Small intestine (tissue), 7 donors: ENCODE measurements at regions not wholly inside any gene's neighbourhood (a gene's known extent, or its start where the extent isn't known, plus 50 kb on each side); places are given as distances from the start of the nearest gene placed in this dataset.

Source experiments
- DNase-seq, 2 donors: peaks; one replicate each; pipeline versions ENCODE4 v3.0.0 to v3.0.0-alpha.2; 2013
- FAIRE-seq: peaks from 2 replicates; lab custom pipeline; 2012; peaks lifted over from hg19 to GRCh38; lab: Jason Lieb, UNC
- H3K27ac ChIP-seq, 3 donors: one replicate each; pipeline ENCODE4 v1.5.1; 2013; ENCODE audit warnings: low read length in 2 of 3, mild to moderate bottlenecking in 2 of 3, control low read depth in 1 of 3, inconsistent platforms in 1 of 3, low read depth in 1 of 3, moderate library complexity in 1 of 3
- H3K27me3 ChIP-seq, 3 donors: one replicate each; pipeline ENCODE4 v1.6.1; 2013; ENCODE audit warnings: low read length in 3 of 3, inconsistent platforms in 1 of 3; ENCODE audit not compliant: control insufficient read depth in 3 of 3, insufficient read depth in 3 of 3
- H3K36me3 ChIP-seq, 3 donors: one replicate each; pipeline ENCODE4 v1.6.1; 2013; ENCODE audit warnings: low read length in 3 of 3, inconsistent platforms in 1 of 3, low read depth in 1 of 3, mild to moderate bottlenecking in 1 of 3, moderate library complexity in 1 of 3; ENCODE audit not compliant: control insufficient read depth in 3 of 3, insufficient read depth in 2 of 3
- H3K4me1 ChIP-seq, 3 donors: one replicate each; pipeline ENCODE4 v1.6.1; 2013; ENCODE audit warnings: low read length in 2 of 3, inconsistent platforms in 1 of 3, low read depth in 1 of 3, mild to moderate bottlenecking in 1 of 3, moderate library complexity in 1 of 3; ENCODE audit not compliant: control insufficient read depth in 3 of 3, insufficient read depth in 2 of 3
- H3K4me3 ChIP-seq, 3 donors: one replicate each; pipeline ENCODE4 v1.5.1; 2013; ENCODE audit warnings: low read length in 3 of 3, control low read depth in 1 of 3, inconsistent platforms in 1 of 3, low read depth in 1 of 3, mild to moderate bottlenecking in 1 of 3, moderate library complexity in 1 of 3
- H3K9me3 ChIP-seq, 2 donors: one replicate each; pipeline ENCODE4 v1.6.1; 2013; ENCODE audit warnings: low read depth in 1 of 2, low read length in 1 of 2; ENCODE audit not compliant: control insufficient read depth in 2 of 2, insufficient read depth in 1 of 2
- WGBS, 3 donors: extraction: QIAGEN DNeasy Blood & Tissue Kit; methylation state at CpG; one replicate each; pipeline ENCODE4 v1.1.7; 2013; 5-methylcytosine and 5-hydroxymethylcytosine counted together
- donor health status: healthy with polysubstance abuse.
- donor health status: control.
- donor health status: control.
- donor health status: Bipolar disorder and iron deficiency.
- donor health status: healthy.

DNA sequence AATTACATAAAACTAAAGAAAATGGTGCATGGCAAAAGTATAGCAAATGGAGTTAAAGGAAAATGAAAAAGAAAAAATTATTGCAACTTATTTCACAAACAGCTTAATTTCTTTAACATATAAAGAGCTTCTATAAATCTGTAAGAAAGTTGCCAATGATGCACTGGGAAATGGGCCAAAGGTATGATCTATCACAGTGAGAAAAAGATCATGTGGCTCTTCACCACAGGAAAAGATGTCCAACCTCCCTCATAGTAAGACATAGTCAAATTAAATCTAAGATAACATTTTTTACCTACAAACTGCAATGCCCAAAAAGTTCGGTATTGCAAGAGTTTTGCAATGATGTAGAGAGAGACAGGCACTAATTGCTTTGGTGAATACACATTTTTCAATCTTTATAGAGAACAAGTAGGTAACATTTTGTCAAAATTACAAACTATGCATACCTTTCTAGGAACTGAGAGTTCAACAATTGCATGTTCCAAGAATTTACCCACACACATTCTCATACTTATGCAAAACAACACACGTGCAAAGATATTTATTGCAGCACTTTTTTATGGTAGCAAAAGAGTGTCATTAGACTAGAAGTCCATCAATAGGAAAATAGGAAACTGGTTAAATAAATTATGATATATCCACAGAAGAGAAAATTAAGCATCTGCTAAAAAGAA lies 372.6 kb downstream of the QKI start:
- no peaks in the 10 kb centered on the region for H3K9me3 ChIP-seq
- H3K27me3 ChIP-seq, result no peaks in the 10 kb centered on the region
- H3K4me3 ChIP-seq, result no peak overlapping the region
- WGBS, 3 donors, result 57 to 60% (median 58%) methylated on average over 2 of the region's 2 CpGs
- no peaks in the 10 kb centered on the region for H3K4me1 ChIP-seq
- no peak for FAIRE-seq
- no peaks in the 10 kb centered on the region for H3K36me3 ChIP-seq
- no peak overlapping the region for H3K27ac ChIP-seq
- no peak for DNase-seq

DNA sequence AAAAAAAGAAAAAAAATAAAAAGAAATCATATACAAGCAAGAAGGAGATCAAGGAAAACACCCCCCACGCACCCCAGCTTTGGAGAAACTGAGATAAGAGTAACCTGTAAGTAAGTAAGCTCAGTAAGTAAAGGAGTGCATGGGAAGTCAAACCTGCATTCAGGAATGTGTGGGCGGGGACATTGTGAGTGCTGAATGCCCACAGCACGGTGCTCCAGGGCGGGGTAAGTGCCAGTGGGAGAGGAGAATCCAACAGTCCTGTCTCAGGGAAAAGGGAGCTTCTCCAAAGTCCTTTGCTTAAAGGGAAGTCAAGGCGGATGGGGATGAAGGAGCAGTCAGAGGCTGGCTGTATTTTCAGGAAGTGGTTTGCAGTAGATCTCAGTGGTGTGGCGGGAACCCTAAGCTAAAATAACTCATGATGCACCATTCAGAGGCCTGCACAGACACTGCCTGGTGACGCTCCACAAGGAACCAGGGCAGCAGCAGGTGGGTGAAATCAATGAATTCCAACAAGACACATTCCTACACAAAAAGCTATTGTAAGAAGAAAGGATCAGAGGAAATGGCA lies 368.0 kb downstream of the QKI start:
- H3K27ac ChIP-seq, result no peak overlapping the region
- H3K4me3 ChIP-seq, result no peak overlapping the region
- 60 to 67% (median 61%) methylated on average over 7 of the region's 7 CpGs for WGBS, 3 donors
- no peaks in the 10 kb centered on the region for H3K9me3 ChIP-seq
- DNase-seq (no peak), FAIRE-seq (no peak)
- H3K4me1 ChIP-seq, result no peaks in the 10 kb centered on the region
- H3K36me3 ChIP-seq, result no peaks in the 10 kb centered on the region
- no peaks in the 10 kb centered on the region for H3K27me3 ChIP-seq

DNA sequence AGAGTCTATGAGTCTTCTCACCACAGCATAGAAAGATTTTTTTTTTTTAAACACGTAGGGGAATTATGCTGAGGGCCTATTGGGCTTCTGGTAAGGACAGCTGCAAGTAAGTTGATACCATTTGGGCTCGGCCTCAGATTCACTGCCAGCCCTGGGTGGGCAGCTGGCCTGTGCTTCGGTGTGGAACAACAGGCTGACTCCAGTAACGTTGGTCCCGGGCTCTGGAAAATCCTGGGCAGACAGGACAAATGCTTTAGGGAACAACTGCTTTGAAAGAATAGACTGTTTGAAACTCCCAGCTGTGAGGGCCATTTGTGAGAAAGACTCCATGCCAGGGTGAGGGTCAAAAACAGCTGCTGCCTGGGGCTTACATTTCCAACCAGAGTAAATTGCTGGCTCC lies 366.5 kb downstream of the QKI start:
- no peak for FAIRE-seq
- Histone ChIP-seq H3K4me3 (no peak overlapping the region), H3K27ac (no peak overlapping the region), H3K36me3 (no peaks in the 10 kb centered on the region), H3K9me3 (no peaks in the 10 kb centered on the region), H3K4me1 (no peaks in the 10 kb centered on the region), H3K27me3 (no peaks in the 10 kb centered on the region)
- no peak for DNase-seq
- WGBS, 3 donors, result 65 to 77% (median 68%) methylated on average over 5 of the region's 5 CpGs

DNA sequence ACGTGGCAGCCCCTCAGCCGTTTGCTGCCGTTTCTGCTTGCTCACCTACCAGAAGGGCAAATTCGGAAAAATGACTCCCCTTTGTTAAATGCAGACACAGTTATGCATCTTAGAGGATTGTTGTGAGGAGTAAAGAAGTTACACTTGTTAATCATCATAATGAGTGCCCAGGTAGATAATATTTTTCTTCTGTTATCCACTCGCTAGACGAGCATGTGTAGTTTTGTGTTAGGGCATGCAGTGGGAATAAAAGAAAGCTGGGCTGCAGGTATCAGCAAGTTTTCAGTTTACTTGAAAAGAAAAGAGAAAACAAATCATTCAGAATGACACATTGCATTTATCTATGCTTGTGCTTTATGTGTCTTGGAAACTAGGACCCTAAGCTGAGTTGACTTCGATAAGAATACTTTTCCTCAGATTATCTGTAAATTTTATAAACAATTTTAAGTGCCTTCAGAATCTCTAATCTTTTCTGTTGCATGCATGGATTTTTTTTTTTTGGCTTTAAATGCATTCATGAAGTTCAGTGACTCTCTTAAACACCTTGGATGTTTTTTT lies 365.3 kb downstream of the QKI start:
- DNase-seq, result no peak
- no peak overlapping the region for H3K27ac ChIP-seq
- no peaks in the 10 kb centered on the region for H3K27me3 ChIP-seq
- no peaks in the 10 kb centered on the region for H3K9me3 ChIP-seq
- no peaks in the 10 kb centered on the region for H3K4me1 ChIP-seq
- no peak overlapping the region for H3K4me3 ChIP-seq
- no peaks in the 10 kb centered on the region for H3K36me3 ChIP-seq
- FAIRE-seq, result no peak
- WGBS, 3 donors, result 78 to 86% (median 84%) methylated on average over 7 of the region's 7 CpGs

DNA sequence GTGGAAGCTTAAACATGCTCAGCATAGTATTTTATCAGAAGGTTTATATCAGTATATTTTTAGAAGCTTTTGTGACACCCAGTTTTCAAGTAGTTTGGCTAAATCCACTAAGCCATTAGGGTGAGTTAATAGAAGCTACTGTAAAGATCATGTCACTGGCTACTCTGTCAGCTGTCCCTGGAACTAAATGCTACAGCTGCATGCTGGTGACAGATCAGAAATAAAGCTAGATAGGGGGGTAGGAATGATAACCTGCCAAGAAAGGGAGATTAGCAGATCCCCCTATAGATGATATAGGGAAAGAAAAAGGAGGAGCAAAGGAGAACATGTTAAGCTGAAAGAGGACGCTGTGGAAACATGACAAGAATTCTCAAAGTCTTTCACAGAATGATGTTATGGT lies 363.2 kb downstream of the QKI start:
- FAIRE-seq (no peak), DNase-seq (no peak)
- H3K4me3 ChIP-seq, result no peak overlapping the region

DNA sequence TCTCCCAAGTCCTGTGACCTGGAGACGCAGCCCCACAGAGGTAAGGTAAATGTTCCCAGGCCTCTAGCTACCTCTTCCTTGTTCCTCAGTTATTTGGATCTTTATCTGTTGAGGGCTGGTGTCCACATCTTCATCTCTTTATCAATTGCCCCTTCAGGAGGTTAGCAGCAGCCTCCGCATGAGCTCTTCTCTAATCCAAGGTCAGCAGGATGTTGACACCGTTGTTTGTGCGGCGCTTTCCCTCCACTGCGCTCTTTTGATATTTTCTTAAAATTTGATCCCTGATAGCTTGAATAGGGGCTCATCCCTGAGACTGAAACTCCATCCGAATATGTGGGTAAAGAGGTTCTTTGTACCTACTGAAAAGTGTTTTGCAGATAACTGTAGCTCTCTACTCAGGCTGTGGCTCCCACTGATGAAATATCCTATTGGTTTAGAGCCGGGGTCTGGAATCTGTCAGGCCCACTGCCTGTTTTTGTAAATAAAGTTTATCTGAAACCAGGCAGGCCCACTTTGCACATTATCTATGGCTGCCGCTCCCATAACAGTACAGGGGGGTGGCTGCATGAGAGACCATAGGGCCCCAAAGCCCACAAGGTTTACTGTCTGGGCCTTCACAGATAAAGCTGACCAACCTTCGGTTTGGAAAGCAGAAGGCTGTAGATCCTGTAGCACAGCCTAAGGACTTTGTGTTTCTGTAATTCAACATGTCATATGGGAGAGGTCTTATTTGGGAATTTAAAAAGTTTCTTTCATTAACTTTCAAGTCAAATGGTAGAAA lies 362.6 kb downstream of the QKI start:
- Histone ChIP-seq H3K4me1 (no peaks in the 10 kb centered on the region), H3K27ac (no peak overlapping the region), H3K27me3 (no peaks in the 10 kb centered on the region), H3K36me3 (no peaks in the 10 kb centered on the region), H3K4me3 (no peak overlapping the region), H3K9me3 (no peaks in the 10 kb centered on the region)
- DNase-seq, result no peak
- 74 to 87% (median 76%) methylated on average over 10 of the region's 10 CpGs for WGBS, 3 donors
- FAIRE-seq, result no peak

More for the DNA sequence above, 363.2 kb downstream of the QKI start:
- no peaks in the 10 kb centered on the region for H3K4me1 ChIP-seq
- no peaks in the 10 kb centered on the region for H3K36me3 ChIP-seq
- H3K27me3 ChIP-seq, result no peaks in the 10 kb centered on the region
- 66 to 86% (median 71%) methylated on average over 1 of the region's 1 CpG for WGBS, 3 donors
- no peak overlapping the region for H3K27ac ChIP-seq
- H3K9me3 ChIP-seq, result no peaks in the 10 kb centered on the region

DNA sequence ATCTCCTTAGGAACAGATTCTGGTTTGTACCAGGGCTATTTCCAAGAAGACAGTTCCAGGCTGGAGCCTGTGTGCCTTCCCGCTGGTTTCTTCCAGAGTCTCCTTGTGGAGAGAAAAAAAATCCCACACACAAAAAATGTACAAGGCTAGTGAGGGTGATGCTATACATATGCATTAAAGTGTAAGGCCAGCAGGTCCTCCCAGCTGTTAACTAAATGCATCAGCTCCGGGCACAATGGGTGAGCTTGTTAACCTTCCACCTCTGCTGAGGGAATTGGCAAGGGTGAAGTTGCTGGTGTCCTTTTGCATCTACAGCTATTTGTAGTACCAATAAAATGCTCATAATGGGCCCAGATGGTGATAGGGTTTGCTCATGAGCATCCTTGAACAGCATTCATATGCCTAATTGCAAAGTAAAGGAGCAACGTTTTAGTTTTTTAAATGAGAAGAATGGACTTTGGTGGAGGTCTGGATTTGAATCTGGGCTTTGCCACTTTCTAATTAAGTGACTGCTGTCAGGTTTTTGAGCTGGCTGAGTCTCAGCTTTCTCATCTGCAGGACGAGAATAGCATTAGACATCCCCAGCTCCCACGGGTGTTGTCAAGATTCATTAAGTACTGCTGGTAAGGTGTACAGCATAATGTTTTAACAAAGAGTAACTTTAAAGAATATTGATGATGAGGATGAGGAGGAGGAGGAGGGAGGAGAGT lies 361.8 kb downstream of the QKI start:
- Histone ChIP-seq H3K36me3 (no peaks in the 10 kb centered on the region), H3K9me3 (no peaks in the 10 kb centered on the region), H3K4me3 (no peak overlapping the region), H3K4me1 (no peaks in the 10 kb centered on the region), H3K27me3 (no peaks in the 10 kb centered on the region), H3K27ac (no peak overlapping the region)
- DNase-seq (no peak), FAIRE-seq (no peak)
- 69 to 85% (median 76%) methylated on average over 5 of the region's 5 CpGs for WGBS, 3 donors

DNA sequence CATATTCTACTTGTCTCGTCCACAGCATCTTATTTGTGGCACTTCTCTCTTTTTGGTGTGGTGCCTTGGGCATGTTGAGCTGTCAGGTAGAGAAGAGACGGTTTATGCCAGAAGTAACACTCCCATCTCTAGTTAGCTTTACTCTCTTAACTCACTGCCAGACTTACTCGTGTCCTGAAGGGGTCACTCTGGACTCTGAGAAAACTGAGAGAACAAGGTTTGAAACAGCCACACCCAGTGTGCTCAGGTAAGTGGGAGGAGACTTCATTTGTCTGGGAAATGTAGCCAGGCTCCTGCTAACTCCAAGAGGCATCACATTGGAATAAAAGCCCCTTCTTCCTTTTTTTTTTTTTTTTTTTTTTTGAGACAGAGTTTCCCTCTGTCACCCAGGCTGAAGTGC lies 360.8 kb downstream of the QKI start:
- no peak for DNase-seq
- Histone ChIP-seq H3K9me3 (no peaks in the 10 kb centered on the region), H3K4me1 (no peaks in the 10 kb centered on the region), H3K27ac (no peak overlapping the region), H3K36me3 (no peaks in the 10 kb centered on the region), H3K27me3 (no peaks in the 10 kb centered on the region), H3K4me3 (no peak overlapping the region)
- no peak for FAIRE-seq
- 51 to 69% (median 60%) methylated on average over 3 of the region's 3 CpGs for WGBS, 3 donors
